ENCODE measurements at regions not wholly inside any gene's neighbourhood (a gene's known extent, or its start where the extent isn't known, plus 50 kb on each side); places are given as distances from the start of the nearest gene placed in this dataset.

DNA sequence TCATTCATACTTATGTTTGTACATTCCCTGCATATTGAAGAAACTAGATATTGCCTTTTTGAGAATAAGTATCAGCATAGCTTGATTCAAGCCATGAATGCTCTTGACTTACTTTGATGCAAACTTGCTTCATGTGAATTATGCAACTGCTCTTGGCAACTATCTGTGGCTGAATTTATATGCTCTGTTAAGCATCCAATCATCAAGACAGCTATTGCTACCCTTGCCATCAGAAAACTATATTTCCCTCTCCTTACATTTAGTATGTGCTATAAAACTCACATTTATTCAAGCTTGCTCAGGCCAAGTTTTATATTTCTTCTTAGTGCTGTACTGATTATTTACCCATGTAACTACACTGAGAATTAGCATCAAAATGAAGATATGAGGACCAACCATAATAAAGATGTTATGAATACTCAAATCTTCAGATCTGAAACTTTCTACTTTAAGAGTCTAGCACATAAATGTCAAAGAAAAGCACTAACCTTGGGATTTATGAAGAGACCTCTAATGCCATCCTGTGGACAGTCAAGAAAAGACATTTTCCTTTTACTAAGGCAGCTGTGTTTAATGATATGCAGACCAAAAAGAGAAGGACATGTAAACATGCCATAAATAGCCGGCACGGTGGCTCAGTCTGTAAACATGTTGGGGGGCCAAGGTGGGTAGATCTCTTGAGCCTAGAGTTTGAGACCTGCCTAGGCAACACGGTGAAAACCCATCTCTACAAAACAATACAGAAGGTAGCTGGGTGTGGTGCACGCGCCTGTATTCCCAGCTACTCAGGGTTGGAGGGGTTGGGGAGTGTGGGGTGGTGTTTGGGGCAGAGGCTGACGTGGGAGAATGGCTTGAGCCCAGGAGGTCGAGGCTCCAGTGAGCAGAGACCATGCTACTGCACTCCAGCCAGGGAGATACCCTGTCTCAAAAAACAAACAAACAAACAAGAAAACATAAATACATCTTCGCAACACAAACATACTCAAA lies 267.0 kb upstream of the TYRP1 start:
- Histone ChIP-seq H3K9ac (replicated peaks; ENCODE audit: extremely low read depth, insufficient read depth, low read length) (no peak overlapping the region), H3K9me3 (replicated peaks; ENCODE audit: control insufficient read depth, insufficient read depth, low read length) (no peaks in the 10 kb centered on the region), H3K36me3 (ENCODE audit: control insufficient read depth in 2 of 2, extremely low read depth in 1 of 2, insufficient read depth in 2 of 2, low read length in 2 of 2) (no peaks in the 10 kb centered on the region), H2AFZ (ENCODE audit: low read depth, low read length) (peak overlapping the region; percentile 88), H3K27me3 (ENCODE audit: control insufficient read depth in 2 of 2, insufficient read depth in 2 of 2, low read length in 2 of 2) (no peaks in the 10 kb centered on the region), H3K4me2 (ENCODE audit: insufficient read depth, low read length) (no peak overlapping the region), H3K9me1 (replicated peaks; ENCODE audit: control insufficient read depth, extremely low read depth, insufficient read depth, low read length) (no peaks in the 10 kb centered on the region), H3K79me2 (ENCODE audit: control insufficient read depth, insufficient read depth, low read length) (no peaks in the 10 kb centered on the region), H4K20me1 (replicated peaks; ENCODE audit: control insufficient read depth, extremely low read depth, insufficient read depth, low read length) (no peaks in the 10 kb centered on the region), H3K4me3 (replicated peaks in 1 of 3; ENCODE audit: insufficient read depth in 1 of 3, low read depth in 1 of 3, low read length in 3 of 3) (no peak overlapping the region), H3K4me1 (ENCODE audit: control insufficient read depth, extremely low read depth, insufficient read depth, low read length) (peaks cover 27% of the 10 kb centered on the region), H3K27ac (ENCODE audit: insufficient read depth, low read depth, low read length) (no peak overlapping the region)
- TF ChIP-seq POLR2AphosphoS5 (IDR thresholded peaks at IDR 0.05; ENCODE audit: insufficient read depth, low read depth, low read length) = no peak
- TF ChIP-seq CTCF (IDR thresholded peaks at IDR 0.05; ENCODE audit: extremely low read depth in 1 of 2, insufficient read depth in 1 of 2, low read depth in 1 of 2, low read length in 2 of 2) = peak; percentile 21 to 22
- FAIRE-seq (peak; percentile 8), DNase-seq (ENCODE audit: low read depth, low spot score) (peak; percentile 64)
- no TSS peak for BruUV-seq (replicated peaks)
- dilution Hi-C loops (cut with MboI; ENCODE audit: extremely low pct_ligation_motif_present, low sequenced_read_pairs) = no loop called here
- POLR2A ChIA-PET = no interaction called here
- CTCF ChIA-PET = interaction anchor here (0.6 to 3.0 kb wide), 15 partner anchors 8 to 1814 kb away, joined by 3 to 46 read pairs (median 5); partner anchors contain the start of gene PTPRD
- intact Hi-C loops (cut with micrococcal nuclease) = loop anchor here (1.0 kb wide), 2 partner anchors 97 to 1570 kb away; no protein-coding TSS in a partner anchor

DNA sequence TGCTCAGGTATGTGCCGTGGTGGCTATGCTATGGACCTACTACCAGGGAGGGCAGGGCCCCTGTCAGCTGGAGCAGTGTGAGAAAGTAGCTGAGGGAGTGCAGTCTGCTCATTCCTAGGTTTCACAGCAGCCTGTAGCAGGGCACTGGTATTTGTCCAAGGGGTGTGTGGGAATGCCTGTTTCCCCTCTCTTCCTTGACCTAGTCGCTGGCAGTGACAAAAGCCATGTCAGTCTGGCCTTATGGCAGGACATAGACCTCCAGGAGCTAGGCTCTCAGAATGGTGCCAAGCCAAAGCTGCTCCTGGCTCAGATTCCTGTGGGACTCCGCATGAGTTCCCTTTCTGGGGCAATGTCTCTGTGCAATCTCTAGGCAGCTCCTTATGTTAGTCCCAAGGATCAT lies 253.9 kb upstream of the TYRP1 start:
- Histone ChIP-seq H3K9me1 (replicated peaks; ENCODE audit: control insufficient read depth, extremely low read depth, insufficient read depth, low read length) (no peaks in the 10 kb centered on the region), H3K4me3 (replicated peaks in 1 of 3; ENCODE audit: insufficient read depth in 1 of 3, low read depth in 1 of 3, low read length in 3 of 3) (no peak overlapping the region), H3K4me2 (ENCODE audit: insufficient read depth, low read length) (no peak overlapping the region), H3K9me3 (replicated peaks; ENCODE audit: control insufficient read depth, insufficient read depth, low read length) (no peaks in the 10 kb centered on the region), H3K4me1 (ENCODE audit: control insufficient read depth, extremely low read depth, insufficient read depth, low read length) (no peaks in the 10 kb centered on the region), H3K36me3 (ENCODE audit: control insufficient read depth in 2 of 2, extremely low read depth in 1 of 2, insufficient read depth in 2 of 2, low read length in 2 of 2) (no peaks in the 10 kb centered on the region), H2AFZ (ENCODE audit: low read depth, low read length) (no peak overlapping the region), H4K20me1 (replicated peaks; ENCODE audit: control insufficient read depth, extremely low read depth, insufficient read depth, low read length) (no peaks in the 10 kb centered on the region), H3K27ac (ENCODE audit: insufficient read depth, low read depth, low read length) (no peak overlapping the region), H3K27me3 (ENCODE audit: control insufficient read depth in 2 of 2, insufficient read depth in 2 of 2, low read length in 2 of 2) (no peaks in the 10 kb centered on the region), H3K79me2 (ENCODE audit: control insufficient read depth, insufficient read depth, low read length) (no peaks in the 10 kb centered on the region), H3K9ac (replicated peaks; ENCODE audit: extremely low read depth, insufficient read depth, low read length) (no peak overlapping the region)
- intact Hi-C loops (cut with micrococcal nuclease) (no loop called here), dilution Hi-C loops (cut with MboI; ENCODE audit: extremely low pct_ligation_motif_present, low sequenced_read_pairs) (no loop called here)
- DNase-seq (ENCODE audit: low read depth, low spot score) (no peak), FAIRE-seq (no peak)
- no TSS peak for BruUV-seq (replicated peaks)
- CTCF ChIA-PET = no interaction called here
- POLR2A ChIA-PET = no interaction called here
- TF ChIP-seq FOS (IDR thresholded peaks at IDR 0.05; ENCODE audit: borderline replicate concordance, insufficient read depth, low read length) (no peak), MYC (IDR thresholded peaks at IDR 0.05; ENCODE audit: low read depth, low read length) (no peak), EZH2 (IDR thresholded peaks at IDR 0.05; ENCODE audit: borderline replicate concordance, low read depth, low read length, severe bottlenecking) (no peak), POLR2AphosphoS5 (IDR thresholded peaks at IDR 0.05; ENCODE audit: insufficient read depth, low read depth, low read length) (no peak), CTCF (IDR thresholded peaks at IDR 0.05; ENCODE audit: extremely low read depth in 1 of 2, insufficient read depth in 1 of 2, low read depth in 1 of 2, low read length in 2 of 2) (no peak), JUN (IDR thresholded peaks at IDR 0.05; ENCODE audit: borderline replicate concordance, insufficient read depth, insufficient read length, low read depth) (no peak), POLR2A (IDR thresholded peaks at IDR 0.05; ENCODE audit: low read depth, low read length) (no peak), GATA2 (IDR thresholded peaks at IDR 0.05; ENCODE audit: insufficient read depth, insufficient read length, low read depth, low read length) (no peak), MAX (IDR thresholded peaks at IDR 0.05; ENCODE audit: insufficient read depth, insufficient read length) (no peak)
